AG10803 (cell line): ENCODE measurements at regions not wholly inside any gene's neighbourhood (a gene's known extent, or its start where the extent isn't known, plus 50 kb on each side); places are given as distances from the start of the nearest gene placed in this dataset.

ENCODE experiments used
- DNase-seq: peaks from one replicate; pipeline ENCODE4 v3.0.0; 2010; ENCODE audit warnings: low read depth
- H3K4me3 ChIP-seq: 2 replicates; pipeline ENCODE4 v1.5.1; 2011; ENCODE audit warnings: mild to moderate bottlenecking, low read length, control low read depth
- CTCF ChIP-seq: conservative IDR thresholded peaks from 2 replicates; pipeline ENCODE4 v1.5.1; 2011; ENCODE audit warnings: mild to moderate bottlenecking, low read length, control low read depth, inconsistent platforms

- no peak for TF ChIP-seq CTCF
- DNase-seq = no peak
- H3K4me3 ChIP-seq = no peak overlapping the region
Measured at GRCh38 chr2:30073523-30073922, 73.3 kb upstream of the YPEL5 start.

GRCh38 chr2:30074023-30074422, 72.8 kb upstream of the YPEL5 start:
- DNase-seq = peak; percentile 55
- TF ChIP-seq CTCF = no peak
- no peak overlapping the region for H3K4me3 ChIP-seq

GRCh38 chr2:30078521-30078920, 68.3 kb upstream of the YPEL5 start:
- DNase-seq = peak; percentile 26
- no peak overlapping the region for H3K4me3 ChIP-seq
- no peak; the same call in 1 of the 2 replicates for TF ChIP-seq CTCF

DNA sequence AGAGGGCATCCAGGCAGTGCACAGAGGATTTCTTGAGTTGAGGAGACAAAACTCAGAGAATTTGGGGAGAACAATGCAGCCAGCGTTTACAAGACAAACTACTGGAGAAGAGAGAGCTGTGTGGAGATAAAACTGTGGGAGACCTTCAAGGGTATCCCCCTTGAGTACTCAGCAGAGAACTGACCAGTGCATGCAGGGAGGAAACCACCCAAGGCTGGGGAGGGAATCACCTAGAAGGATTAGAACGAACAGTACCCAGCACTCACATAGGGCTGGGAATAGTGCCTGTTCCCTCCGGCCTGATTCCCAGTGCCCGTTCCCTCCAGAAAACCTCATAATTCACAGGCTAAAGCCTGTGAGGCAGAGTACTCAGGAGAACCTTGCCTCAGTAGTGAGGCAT, 61.9 kb upstream of the YPEL5 start:
- TF ChIP-seq CTCF = no peak
- no peak overlapping the region for H3K4me3 ChIP-seq
- DNase-seq = no peak

GRCh38 chr2:30089171-30089570, 57.6 kb upstream of the YPEL5 start:
- no peak for TF ChIP-seq CTCF
- DNase-seq = no peak
- no peak overlapping the region for H3K4me3 ChIP-seq

- no peak overlapping the region for H3K4me3 ChIP-seq
- peak; percentile 48 for DNase-seq
- no peak for TF ChIP-seq CTCF
Measured at GRCh38 chr2:30095402-30095801, 51.4 kb upstream of the YPEL5 start.

DNA sequence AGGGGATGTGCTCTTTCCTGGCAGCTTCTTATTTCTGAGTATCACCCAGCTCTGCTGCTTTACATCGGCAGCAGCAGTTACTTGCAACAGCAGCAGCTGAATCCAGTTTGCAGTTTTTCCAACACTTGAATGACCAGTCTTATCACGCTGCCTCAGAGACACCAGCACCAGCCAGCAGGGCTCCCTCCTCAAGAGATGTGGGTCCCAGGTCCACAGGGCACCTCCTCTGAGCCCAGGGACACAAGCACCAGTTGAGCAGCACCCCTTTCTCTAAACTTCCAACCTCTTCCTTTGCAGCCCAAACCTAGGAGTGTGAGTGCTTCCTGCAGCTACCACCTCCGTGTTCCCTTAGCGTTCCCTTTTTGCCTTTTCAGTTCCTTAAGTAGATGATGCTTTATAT, 50.4 kb upstream of the YPEL5 start:
- no peak for TF ChIP-seq CTCF
- DNase-seq = no peak

More for the DNA sequence above, 50.4 kb upstream of the YPEL5 start:
- no peak overlapping the region for H3K4me3 ChIP-seq
